A673 (cell line): ENCODE measurements at regions not wholly inside any gene's neighbourhood (a gene's known extent, or its start where the extent isn't known, plus 50 kb on each side); places are given as distances from the start of the nearest gene placed in this dataset.
A peak's percentile ranks its signal among the peaks of the same experiment; 100 is the strongest.
"Not testable (repeated sequence)": the region's sequence is repeated elsewhere in the genome, so short reads cannot be mapped to it uniquely, and the experiment has no call there.

Source experiments
- BruUV-seq: library from RNA; stranded (reverse); fragments of 400-500 nt; replicated peaks from 2 replicates; lab custom pipeline; 2021; lab: Mats Ljungman, UMichigan
- CTCF ChIA-PET: fragments of 300-600 bp; sonication (Branson Sonifier 250); formaldehyde crosslinking; loops from one replicate; lab custom pipeline; 2022; ENCODE audit warnings: antibody characterized with exemption; lab: Charles Lee
- POLR2A ChIA-PET: fragments of 300-600 bp; sonication (Branson Sonifier 250); formaldehyde crosslinking; loops from one replicate; lab custom pipeline; 2022; ENCODE audit warnings: antibody characterized with exemption; ENCODE audit not compliant: low non-redundant PET; lab: Charles Lee
- DNase-seq: peaks from one replicate; pipeline ENCODE4 v3.0.0-alpha.2; 2015; ENCODE audit warnings: low spot score
- H3K27ac ChIP-seq: fragments of 200-600 bp; sonication (generic); 2 replicates; pipeline ENCODE4 v1.5.1; 2016; ENCODE audit warnings: mixed run types, low read depth, mild to moderate bottlenecking, mixed read lengths, antibody characterized with exemption, low read length; ENCODE audit not compliant: poor library complexity, severe bottlenecking
- H3K27me3 ChIP-seq: fragments of 200-600 bp; sonication (generic); replicated peaks from 2 replicates; pipeline ENCODE4 v1.6.1; 2017; ENCODE audit warnings: mixed run types, low read depth, mild to moderate bottlenecking, mixed read lengths, antibody characterized with exemption, low read length; ENCODE audit not compliant: insufficient read depth, poor library complexity
- H3K36me3 ChIP-seq: fragments of 200-600 bp; sonication (generic); 2 replicates; pipeline ENCODE4 v1.6.1; 2016; ENCODE audit warnings: mixed run types, mild to moderate bottlenecking, mixed read lengths, antibody characterized with exemption, low read length; ENCODE audit not compliant: insufficient read depth, poor library complexity, severe bottlenecking
- H3K4me1 ChIP-seq: fragments of 200-600 bp; sonication (generic); 2 replicates; pipeline ENCODE4 v1.6.1; 2017; ENCODE audit warnings: mixed run types, mild to moderate bottlenecking, mixed read lengths, antibody characterized with exemption, low read length; ENCODE audit not compliant: insufficient read depth, poor library complexity, severe bottlenecking
- H3K4me3 ChIP-seq: fragments of 200-600 bp; sonication (generic); 2 replicates; pipeline ENCODE4 v1.5.1; 2016; ENCODE audit warnings: low read depth, mixed run types, mild to moderate bottlenecking, mixed read lengths, low read length; ENCODE audit not compliant: poor library complexity, severe bottlenecking
- H3K9me3 ChIP-seq: fragments of 200-600 bp; sonication (generic); 2 replicates; pipeline ENCODE4 v1.6.1; 2016; ENCODE audit warnings: mixed run types, low read depth, mild to moderate bottlenecking, mixed read lengths, antibody characterized with exemption, low read length; ENCODE audit not compliant: poor library complexity, severe bottlenecking
- CTCF ChIP-seq: fragments of 300-800, 200-600 bp; sonication (generic); conservative IDR thresholded peaks from 2 replicates; pipeline ENCODE4 v1.5.1; 2017; ENCODE audit warnings: low read depth, mild to moderate bottlenecking, antibody characterized with exemption, low read length, moderate library complexity, mixed read lengths
- EZH2 ChIP-seq: fragments of 200-600 bp; sonication (generic); IDR thresholded peaks from 2 replicates; pipeline ENCODE4 v1.6.1; 2017; ENCODE audit warnings: borderline replicate concordance, low read depth, mild to moderate bottlenecking, mixed read lengths, antibody characterized with exemption, low read length; ENCODE audit not compliant: poor library complexity, severe bottlenecking
- intact Hi-C: fragments of 100-400 bp; cut with micrococcal nuclease; formaldehyde crosslinking; loops from one replicate; pipeline ENCODE4 v1.10.0; 2022; ENCODE audit not compliant: unreplicated experiment

DNA sequence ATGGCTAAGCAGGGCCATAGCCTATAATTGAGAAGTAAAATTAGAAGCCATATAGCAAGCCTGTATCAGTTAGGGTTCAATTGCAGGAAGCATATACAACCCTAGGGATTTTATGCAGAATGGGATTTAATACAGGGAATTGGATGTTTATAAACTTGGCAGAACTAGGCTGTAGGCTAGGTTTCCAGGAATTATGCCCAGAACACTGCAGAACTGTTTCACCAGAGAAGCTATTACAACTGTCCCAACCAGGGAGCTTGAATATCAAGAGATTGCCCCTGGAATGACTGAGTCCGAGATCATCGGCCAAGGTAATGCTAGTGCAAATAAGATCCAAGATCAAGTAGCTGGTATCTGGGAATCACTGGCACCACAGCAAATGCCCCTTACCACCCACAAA is 64.0 kb downstream of the PRR15 start:
- H3K9me3 ChIP-seq = no peaks in the 10 kb centered on the region
- H3K27ac ChIP-seq = no peak overlapping the region
- no peaks in the 10 kb centered on the region for H3K36me3 ChIP-seq
- no peaks in the 10 kb centered on the region for H3K27me3 ChIP-seq
- intact Hi-C loops = loop anchor here (2.0 kb wide), 1 partner anchor 37 kb away; no protein-coding TSS in a partner anchor
- TF ChIP-seq CTCF (no peak), EZH2 (no peak)
- CTCF ChIA-PET = no interaction called here
- peaks cover 5% of the 10 kb centered on the region for H3K4me1 ChIP-seq
- DNase-seq = no peak
- no peak overlapping the region for H3K4me3 ChIP-seq
- POLR2A ChIA-PET = no interaction called here
- BruUV-seq = no TSS peak

DNA sequence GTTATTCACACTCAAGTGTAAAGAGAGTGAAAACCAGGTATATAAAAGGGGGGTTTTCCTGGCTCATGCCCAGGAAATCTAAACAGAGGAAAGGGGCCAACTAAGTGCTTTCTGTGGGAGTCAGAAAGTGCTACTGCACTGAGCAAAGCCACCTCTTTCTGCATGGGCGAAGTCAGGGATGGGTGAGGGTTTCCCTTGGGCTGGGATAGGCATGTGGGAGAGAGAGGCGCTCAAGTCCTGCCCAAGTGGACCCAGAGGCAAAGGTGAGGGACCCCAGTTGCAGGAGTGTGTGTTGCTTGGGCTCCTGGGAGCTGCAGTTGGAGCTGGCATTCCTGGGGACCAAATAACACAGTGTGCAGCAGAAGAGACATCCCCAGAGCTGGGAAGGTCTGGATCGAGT is 65.9 kb downstream of the PRR15 start:
- TF ChIP-seq EZH2 = no peak
- no TSS peak for BruUV-seq
- ChIA-PET CTCF (no interaction called here), POLR2A (no interaction called here)
- Histone ChIP-seq H3K4me3 (no peak overlapping the region), H3K36me3 (no peaks in the 10 kb centered on the region), H3K9me3 (no peaks in the 10 kb centered on the region), H3K4me1 (no peaks in the 10 kb centered on the region), H3K27me3 (no peaks in the 10 kb centered on the region), H3K27ac (no peak overlapping the region)
- DNase-seq = no peak
- intact Hi-C loops = no loop called here

DNA sequence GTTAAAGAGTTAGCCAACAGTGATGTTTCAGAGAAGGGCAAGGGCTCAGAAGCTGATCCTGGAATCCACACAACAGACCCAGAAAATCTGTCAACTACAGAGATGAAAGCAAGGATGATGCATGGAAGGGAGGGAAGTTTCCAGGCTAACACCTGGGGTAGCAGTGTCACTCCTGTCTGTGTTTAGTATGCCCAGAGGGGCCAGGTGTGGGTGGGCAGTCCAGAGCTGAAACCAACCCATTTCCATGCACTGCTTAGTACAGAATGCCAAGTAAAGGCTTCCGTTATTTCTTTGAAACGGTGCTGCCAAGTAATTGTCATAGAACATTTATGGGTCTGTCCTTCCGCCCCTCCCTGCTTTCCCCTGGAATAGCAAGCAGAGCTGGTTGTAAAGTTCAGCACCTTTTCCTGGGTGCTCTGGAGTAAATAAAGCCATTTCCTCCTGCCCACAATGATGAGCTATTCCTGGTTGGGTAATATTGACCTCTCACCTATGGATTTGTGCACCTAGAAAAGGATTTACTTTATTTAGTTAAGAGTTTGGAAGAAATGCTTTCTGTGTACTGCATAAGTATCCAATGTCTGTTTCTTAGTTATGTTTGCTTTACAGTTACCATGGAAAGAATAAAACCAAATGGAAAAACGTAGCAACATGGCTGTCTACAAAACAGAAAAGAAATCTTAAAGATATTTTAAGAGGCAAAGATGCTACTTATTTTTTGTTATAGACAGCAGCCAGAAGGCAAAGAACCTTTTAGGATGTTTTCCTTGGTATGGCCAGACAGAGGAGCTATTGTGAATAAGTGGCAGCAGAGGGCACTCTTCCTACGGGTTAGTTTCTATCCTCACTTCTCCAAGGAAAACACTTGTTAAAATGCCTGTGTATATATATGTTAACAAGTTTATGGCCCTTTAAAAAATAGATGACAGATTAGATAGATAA is 71.7 kb downstream of the PRR15 start:
- H3K4me1 ChIP-seq, H3K27ac ChIP-seq, H3K9me3 ChIP-seq, H3K27me3 ChIP-seq, H3K4me3 ChIP-seq, POLR2A ChIA-PET, H3K36me3 ChIP-seq, BruUV-seq: not testable (repeated sequence)
- CTCF ChIA-PET = interaction anchor here (0.9 to 1.0 kb wide), 2 partner anchors 15 to 286 kb away, joined by 3 to 6 read pairs; no protein-coding TSS in a partner anchor
- TF ChIP-seq CTCF = peak; percentile 65
- intact Hi-C loops = loop anchor here (10.0 kb wide), 2 partner anchors 79 to 289 kb away; no protein-coding TSS in a partner anchor
- DNase-seq = peak; percentile 53
